ENCODE measurements at regions not wholly inside any gene's neighbourhood (a gene's known extent, or its start where the extent isn't known, plus 50 kb on each side); places are given as distances from the start of the nearest gene placed in this dataset.

GRCh38 chr16:54847609-54848008 lies 83.1 kb upstream of the IRX5 start:
- no peak for TF ChIP-seq Cebpa-rat (IDR thresholded peaks at IDR 0.05)
- H3K9ac ChIP-seq, result no peak overlapping the region
- no peaks in the 10 kb centered on the region for H3K36me3 ChIP-seq
- H3K27ac ChIP-seq, result no peak overlapping the region
- 0 out of 20 replicates have a peak, but pooled peaks cover 0 to 4% (median 0%) of the 10 kb centered on the region in 10 experiments for H3K4me1 ChIP-seq
- H3K4me2 ChIP-seq, result no peak overlapping the region
- H3K4me3 ChIP-seq, result no peak overlapping the region
- H3K27me3 ChIP-seq, result no peaks in the 10 kb centered on the region
- H4K20me1 ChIP-seq, result no peaks in the 10 kb centered on the region
- H3K9me3 ChIP-seq (replicated peaks in 1 of 11), result peaks cover 16 to 26% (median 23%) of the 10 kb centered on the region in 11 experiments

GRCh38 chr16:54847207-54847606 lies 83.5 kb upstream of the IRX5 start:
- H3K9me3 ChIP-seq (replicated peaks in 1 of 11), result peaks cover 20 to 30% (median 27%) of the 10 kb centered on the region in 11 experiments
- no peak overlapping the region for H3K4me3 ChIP-seq
- H4K20me1 ChIP-seq, result no peaks in the 10 kb centered on the region
- H3K36me3 ChIP-seq, result no peaks in the 10 kb centered on the region
- H3K27ac ChIP-seq, result no peak overlapping the region
- 0 out of 20 replicates have a peak, but pooled peaks cover 0 to 4% (median 0%) of the 10 kb centered on the region in 10 experiments for H3K4me1 ChIP-seq
- H3K27me3 ChIP-seq, result no peaks in the 10 kb centered on the region
- no peak overlapping the region for H3K4me2 ChIP-seq
- TF ChIP-seq Cebpa-rat (IDR thresholded peaks at IDR 0.05), result no peak
- H3K9ac ChIP-seq, result no peak overlapping the region

GRCh38 chr16:54846766-54847165 lies 83.9 kb upstream of the IRX5 start:
- no peak overlapping the region for H3K27ac ChIP-seq
- H3K36me3 ChIP-seq, result no peaks in the 10 kb centered on the region
- H3K4me1 ChIP-seq, result 0 out of 20 replicates have a peak, but pooled peaks cover 0 to 4% (median 0%) of the 10 kb centered on the region in 10 experiments
- H3K9ac ChIP-seq, result no peak overlapping the region
- no peaks in the 10 kb centered on the region for H4K20me1 ChIP-seq
- H3K4me2 ChIP-seq, result no peak overlapping the region
- peaks cover 23 to 35% (median 31%) of the 10 kb centered on the region in 11 experiments for H3K9me3 ChIP-seq (replicated peaks in 1 of 11)
- TF ChIP-seq Cebpa-rat (IDR thresholded peaks at IDR 0.05), result no peak
- no peaks in the 10 kb centered on the region for H3K27me3 ChIP-seq
- H3K4me3 ChIP-seq, result no peak overlapping the region

- H3K27me3 ChIP-seq, result no peaks in the 10 kb centered on the region
- no peak overlapping the region for H3K4me3 ChIP-seq
- no peaks in the 10 kb centered on the region for H4K20me1 ChIP-seq
- no peak for TF ChIP-seq Cebpa-rat (IDR thresholded peaks at IDR 0.05)
- no peak overlapping the region for H3K27ac ChIP-seq
- no peak overlapping the region for H3K4me2 ChIP-seq
- no peak overlapping the region for H3K9ac ChIP-seq
- 0 out of 20 replicates have a peak, but pooled peaks cover 0 to 1% (median 0%) of the 10 kb centered on the region in 10 experiments for H3K4me1 ChIP-seq
- no peaks in the 10 kb centered on the region for H3K36me3 ChIP-seq
- H3K9me3 ChIP-seq (replicated peaks in 1 of 11), result peaks cover 25 to 38% (median 34%) of the 10 kb centered on the region in 11 experiments
Observed at GRCh38 chr16:54843424-54843750, 87.3 kb upstream of the IRX5 start.

GRCh38 chr16:54842743-54843423 lies 87.8 kb upstream of the IRX5 start:
- no peaks in the 10 kb centered on the region for H3K27me3 ChIP-seq
- H3K9me3 ChIP-seq (replicated peaks in 1 of 11), result peaks cover 25 to 38% (median 34%) of the 10 kb centered on the region in 11 experiments
- H3K9ac ChIP-seq, result no peak overlapping the region
- H3K4me2 ChIP-seq, result no peak overlapping the region
- no peak for TF ChIP-seq Cebpa-rat (IDR thresholded peaks at IDR 0.05)
- no peak overlapping the region for H3K4me3 ChIP-seq
- no peaks in the 10 kb centered on the region for H3K4me1 ChIP-seq
- no peaks in the 10 kb centered on the region for H3K36me3 ChIP-seq
- no peaks in the 10 kb centered on the region for H4K20me1 ChIP-seq
- no peak overlapping the region for H3K27ac ChIP-seq

GRCh38 chr16:54829691-54830090 lies 101.0 kb upstream of the IRX5 start:
- Histone ChIP-seq H3K4me1 (no peaks in the 10 kb centered on the region), H3K36me3 (no peaks in the 10 kb centered on the region), H4K20me1 (no peaks in the 10 kb centered on the region), H3K27ac (no peak overlapping the region), H3K4me2 (no peak overlapping the region), H3K9me3 (replicated peaks in 1 of 11) (peaks cover 12 to 30% (median 20%) of the 10 kb centered on the region in 11 experiments), H3K4me3 (no peak overlapping the region), H3K27me3 (no peaks in the 10 kb centered on the region), H3K9ac (no peak overlapping the region)
- TF ChIP-seq Cebpa-rat (IDR thresholded peaks at IDR 0.05), result no peak

- H3K4me2 ChIP-seq, result no peak overlapping the region
- H3K9me3 ChIP-seq (replicated peaks in 1 of 11), result peaks cover 0 to 11% (median 8%) of the 10 kb centered on the region in 11 experiments; a peak in 3 of 22 replicates
- H4K20me1 ChIP-seq, result no peaks in the 10 kb centered on the region
- H3K27me3 ChIP-seq, result no peaks in the 10 kb centered on the region
- H3K4me1 ChIP-seq, result no peaks in the 10 kb centered on the region
- no peak overlapping the region for H3K9ac ChIP-seq
- H3K36me3 ChIP-seq, result no peaks in the 10 kb centered on the region
- no peak for TF ChIP-seq Cebpa-rat (IDR thresholded peaks at IDR 0.05)
- H3K4me3 ChIP-seq, result no peak overlapping the region
- no peak overlapping the region for H3K27ac ChIP-seq
Observed at GRCh38 chr16:54822892-54823291, 107.8 kb upstream of the IRX5 start.

- no peak overlapping the region for H3K4me3 ChIP-seq
- no peaks in the 10 kb centered on the region for H3K36me3 ChIP-seq
- no peak overlapping the region for H3K9ac ChIP-seq
- H3K27ac ChIP-seq, result no peak overlapping the region
- H4K20me1 ChIP-seq, result no peaks in the 10 kb centered on the region
- H3K4me1 ChIP-seq, result no peaks in the 10 kb centered on the region
- no peaks in the 10 kb centered on the region for H3K27me3 ChIP-seq
- peaks cover 0 to 11% (median 8%) of the 10 kb centered on the region in 11 experiments; a peak in 3 of 22 replicates for H3K9me3 ChIP-seq (replicated peaks in 1 of 11)
- TF ChIP-seq Cebpa-rat (IDR thresholded peaks at IDR 0.05), result no peak
- no peak overlapping the region for H3K4me2 ChIP-seq
Observed at GRCh38 chr16:54822492-54822891, 108.2 kb upstream of the IRX5 start.

GRCh38 chr16:54821731-54822130 lies 108.9 kb upstream of the IRX5 start:
- Histone ChIP-seq H3K4me3 (no peak overlapping the region), H3K9ac (no peak overlapping the region), H3K36me3 (no peaks in the 10 kb centered on the region), H3K27ac (no peak overlapping the region), H3K4me1 (peaks cover 0 to 3% (median 0%) of the 10 kb centered on the region in 10 experiments; a peak in 2 of 20 replicates), H3K27me3 (no peaks in the 10 kb centered on the region), H4K20me1 (no peaks in the 10 kb centered on the region), H3K4me2 (no peak overlapping the region), H3K9me3 (replicated peaks in 1 of 11) (peaks cover 0 to 11% (median 8%) of the 10 kb centered on the region in 11 experiments; a peak in 3 of 22 replicates)
- TF ChIP-seq Cebpa-rat (IDR thresholded peaks at IDR 0.05), result no peak
